Central memory CD4-positive, alpha-beta T cell (primary cell): ENCODE measurements at regions not wholly inside any gene's neighbourhood (a gene's known extent, or its start where the extent isn't known, plus 50 kb on each side); places are given as distances from the start of the nearest gene placed in this dataset.

Experiments used
- DNase-seq: peaks from one replicate; pipeline ENCODE4 v3.0.0; 2022

DNA sequence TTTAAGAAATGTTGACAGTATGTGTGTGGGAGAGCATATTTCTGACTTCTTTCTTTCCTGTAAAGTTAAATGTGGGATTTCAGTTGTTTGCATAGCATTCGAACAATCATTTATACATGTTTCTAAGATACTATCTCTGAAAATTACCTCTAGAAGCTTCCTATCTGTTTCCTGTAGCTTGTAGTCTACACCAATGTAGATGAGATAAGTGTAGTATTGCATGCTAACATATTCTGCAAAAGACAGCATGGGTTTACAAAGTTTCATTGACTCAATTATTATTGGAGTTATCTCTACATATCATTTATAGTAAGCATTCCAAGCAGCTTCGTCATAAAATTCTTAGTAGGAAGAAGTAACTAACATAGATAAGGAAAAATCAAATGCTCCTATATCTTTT lies 98.9 kb upstream of the DPYD start:
- DNase-seq, result no peak

DNA sequence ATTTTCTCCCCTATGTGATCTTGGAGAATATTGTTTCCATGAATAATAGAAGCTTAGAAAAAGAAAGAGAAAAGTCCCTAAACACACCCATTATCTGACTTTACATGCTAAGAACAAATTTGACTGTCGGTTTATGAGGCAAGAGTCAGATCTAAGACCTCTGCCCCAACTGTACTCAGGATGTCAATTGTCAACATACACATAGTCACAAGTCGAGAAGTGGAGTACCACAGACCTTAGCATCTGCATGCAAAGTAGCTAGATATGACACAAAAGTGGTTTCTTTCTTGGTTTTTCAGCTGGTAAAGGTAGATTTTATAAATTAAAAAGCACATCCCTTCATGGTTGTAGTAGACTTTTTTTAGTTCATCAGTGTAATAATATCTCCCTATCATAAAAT lies 97.2 kb upstream of the DPYD start:
- no peak for DNase-seq

DNA sequence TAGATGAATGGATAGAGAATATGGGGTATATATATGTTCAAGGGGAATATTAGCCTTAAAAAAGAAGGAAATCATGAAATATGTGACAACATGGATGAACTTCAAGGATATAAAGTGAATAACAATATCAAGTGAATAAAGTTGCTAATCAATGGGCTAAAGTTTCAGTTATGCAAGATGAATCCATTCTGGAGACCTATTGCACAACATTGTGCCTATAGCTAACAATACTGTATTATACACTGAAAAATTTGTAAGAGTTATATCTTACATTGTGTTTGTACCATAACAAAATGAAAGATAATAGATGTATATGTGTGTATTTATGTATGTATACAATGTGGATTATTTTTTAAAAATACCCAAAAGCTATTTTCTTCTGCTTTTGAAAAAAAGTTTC lies 96.3 kb upstream of the DPYD start:
- DNase-seq, result no peak

DNA sequence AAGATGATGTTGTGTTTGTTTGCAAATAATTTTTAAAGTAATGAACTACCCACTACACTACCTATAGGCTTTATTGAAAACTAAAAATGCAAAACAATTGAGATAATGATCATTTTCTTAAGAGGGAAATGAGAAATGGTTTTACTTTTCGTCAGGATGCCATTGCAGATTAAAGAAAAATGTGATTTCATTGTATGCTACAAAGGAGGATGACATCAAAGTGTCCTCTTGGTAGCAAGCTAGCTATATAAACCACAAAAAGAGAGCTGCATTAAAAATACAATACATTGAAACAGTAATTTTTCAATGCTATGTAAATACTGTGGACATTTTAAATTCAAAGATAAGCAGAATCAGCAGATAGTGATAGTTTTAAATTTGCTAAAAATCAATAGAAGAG lies 87.5 kb upstream of the DPYD start:
- DNase-seq, result no peak

DNA sequence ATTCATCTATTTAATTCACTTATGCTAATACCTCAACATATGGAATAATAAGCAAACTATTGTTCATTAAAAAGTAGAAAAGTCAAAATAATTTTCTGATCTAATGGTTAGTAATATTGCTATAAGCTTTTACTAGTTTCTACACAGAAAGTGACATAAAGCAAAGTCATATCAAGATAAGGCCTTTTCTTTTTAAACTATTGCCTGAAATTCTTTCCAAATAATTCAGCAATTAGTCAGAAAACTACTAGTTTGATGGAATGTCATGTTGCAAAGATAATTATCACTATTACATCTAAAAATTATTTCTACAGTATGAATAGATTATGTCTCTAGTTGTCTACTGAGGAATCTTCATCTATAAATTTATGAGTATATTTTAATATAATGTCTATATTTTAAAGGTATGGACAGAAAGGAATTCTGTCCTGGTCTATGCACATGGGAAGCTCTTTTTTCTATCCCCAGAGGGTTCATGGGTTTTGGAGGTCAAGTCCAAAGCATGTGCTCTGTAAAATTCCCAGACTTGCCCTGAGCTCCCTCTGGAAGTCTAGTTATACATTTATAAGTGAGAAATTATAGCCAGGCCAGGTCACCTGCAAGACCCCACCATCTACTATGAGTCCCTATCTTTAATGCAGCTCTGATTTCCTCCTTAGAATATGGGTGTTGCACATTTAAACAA lies 84.6 kb upstream of the DPYD start:
- DNase-seq, result no peak

DNA sequence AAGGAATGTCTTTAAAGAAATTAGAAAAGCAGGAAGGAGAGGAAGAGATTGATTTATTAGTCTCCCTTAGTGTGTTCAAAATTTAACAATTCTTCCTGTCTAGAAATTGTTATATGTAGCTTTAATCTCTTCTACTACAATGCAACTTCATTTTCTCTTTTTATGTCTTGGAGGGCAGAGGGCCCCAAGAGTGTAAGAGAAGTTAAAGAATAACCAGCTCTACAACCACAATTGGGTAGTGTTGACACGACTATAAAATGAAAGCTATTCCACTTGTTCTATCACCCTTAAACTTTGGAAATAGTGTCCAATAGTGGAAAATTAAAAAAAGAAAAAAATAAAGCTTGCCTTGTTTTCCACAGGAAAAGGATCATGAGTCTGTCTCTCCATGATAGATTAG lies 82.6 kb upstream of the DPYD start:
- no peak for DNase-seq

DNA sequence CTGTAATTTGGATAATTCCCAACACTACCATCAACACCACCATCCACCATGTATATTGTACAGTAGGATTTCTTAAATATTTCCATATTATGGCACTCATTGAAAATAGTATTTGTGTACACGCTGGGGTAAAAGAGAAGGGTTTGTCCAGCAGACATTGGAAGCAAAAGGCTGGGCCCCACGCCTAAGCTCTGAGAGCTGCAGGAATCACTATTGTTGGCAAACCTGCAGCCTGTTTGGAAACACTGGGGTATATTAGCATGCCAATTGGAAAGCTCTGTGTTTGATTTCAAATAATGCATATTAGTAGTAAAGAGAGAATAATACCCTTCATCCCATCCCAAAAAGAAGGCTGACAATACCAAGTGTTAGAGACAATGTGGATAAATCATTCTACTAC lies 81.5 kb upstream of the DPYD start:
- DNase-seq, result no peak

DNA sequence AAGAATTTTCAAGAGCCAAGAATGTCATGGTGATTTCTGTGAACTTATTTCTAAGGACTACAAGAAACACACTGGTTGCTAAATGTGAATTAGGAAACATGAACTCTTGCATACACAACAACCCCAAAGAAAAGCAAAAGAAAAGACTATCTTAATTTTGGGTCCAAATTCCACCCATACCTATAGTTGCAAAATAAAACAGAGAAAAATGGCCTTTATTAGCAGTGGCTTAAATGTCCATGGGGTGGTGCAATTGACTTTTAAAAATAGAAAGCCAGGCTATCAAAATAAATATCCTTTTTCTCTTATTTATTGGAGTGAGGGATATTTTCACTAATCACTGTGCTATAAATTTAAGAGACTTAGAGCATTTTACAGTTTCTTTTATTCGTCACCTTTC lies 80.9 kb upstream of the DPYD start:
- no peak for DNase-seq

DNA sequence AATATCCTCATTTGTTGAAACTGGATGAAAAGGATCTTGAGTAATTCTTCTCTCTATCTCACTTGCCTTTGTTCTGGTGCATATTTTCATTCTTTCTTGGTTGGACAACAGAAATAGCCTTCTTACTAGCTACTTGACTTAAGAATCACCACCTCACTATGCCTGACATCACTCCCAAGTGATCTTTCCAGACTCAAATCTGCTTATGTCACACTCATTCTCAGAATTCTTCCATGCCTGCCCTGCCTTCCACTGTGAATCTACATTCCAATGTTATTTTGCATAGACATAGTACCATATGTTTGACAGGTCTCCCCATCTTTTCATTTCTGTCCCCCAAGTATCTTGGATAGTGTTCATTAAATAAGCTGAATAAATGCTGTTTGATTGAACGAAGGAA lies 78.5 kb upstream of the DPYD start:
- no peak for DNase-seq

DNA sequence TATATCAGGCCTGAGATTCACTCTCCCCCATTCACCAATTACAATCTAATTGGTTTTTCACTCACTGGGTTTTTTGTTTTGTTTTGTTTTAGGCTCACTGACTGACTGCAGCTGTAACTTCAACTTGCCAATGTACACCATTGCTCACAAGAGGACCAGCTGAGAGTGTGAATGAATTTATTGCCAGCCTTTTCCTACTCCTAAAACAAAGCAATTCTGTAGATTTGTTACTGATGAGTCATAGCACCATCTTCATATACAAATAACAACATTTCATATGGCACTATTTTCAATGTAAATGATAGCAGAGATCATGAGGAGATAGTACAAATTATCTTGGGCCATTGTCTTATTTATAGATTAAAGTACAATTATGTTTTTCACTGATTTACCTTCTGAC lies 76.0 kb upstream of the DPYD start:
- DNase-seq, result no peak

DNA sequence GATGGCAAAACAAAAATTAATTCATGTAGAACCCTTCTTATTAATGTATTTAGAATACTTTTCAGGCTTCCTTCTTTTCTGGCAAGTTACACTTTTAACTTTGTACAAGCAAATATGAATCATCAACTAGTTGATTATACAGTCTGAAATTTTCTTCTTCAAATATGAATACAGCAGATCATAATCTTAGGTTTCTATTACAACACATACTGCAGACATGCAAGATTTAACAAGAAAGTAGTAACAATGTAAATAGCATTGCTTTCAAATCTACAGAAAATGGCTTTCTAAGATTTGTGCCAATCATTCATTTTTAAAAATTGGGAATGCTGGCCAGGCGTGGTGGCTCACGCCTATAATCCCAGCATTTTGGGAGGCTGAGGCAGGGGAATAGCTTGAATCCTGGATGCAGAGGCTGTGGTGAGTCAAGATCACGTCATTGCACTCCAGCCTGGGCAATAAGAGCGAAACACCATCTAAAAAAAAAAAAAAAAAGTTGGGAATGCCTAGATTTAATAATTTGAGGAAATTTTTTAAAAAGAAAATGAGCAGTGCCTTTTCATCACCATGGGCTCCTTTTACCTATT lies 68.4 kb upstream of the DPYD start:
- DNase-seq, result no peak

DNA sequence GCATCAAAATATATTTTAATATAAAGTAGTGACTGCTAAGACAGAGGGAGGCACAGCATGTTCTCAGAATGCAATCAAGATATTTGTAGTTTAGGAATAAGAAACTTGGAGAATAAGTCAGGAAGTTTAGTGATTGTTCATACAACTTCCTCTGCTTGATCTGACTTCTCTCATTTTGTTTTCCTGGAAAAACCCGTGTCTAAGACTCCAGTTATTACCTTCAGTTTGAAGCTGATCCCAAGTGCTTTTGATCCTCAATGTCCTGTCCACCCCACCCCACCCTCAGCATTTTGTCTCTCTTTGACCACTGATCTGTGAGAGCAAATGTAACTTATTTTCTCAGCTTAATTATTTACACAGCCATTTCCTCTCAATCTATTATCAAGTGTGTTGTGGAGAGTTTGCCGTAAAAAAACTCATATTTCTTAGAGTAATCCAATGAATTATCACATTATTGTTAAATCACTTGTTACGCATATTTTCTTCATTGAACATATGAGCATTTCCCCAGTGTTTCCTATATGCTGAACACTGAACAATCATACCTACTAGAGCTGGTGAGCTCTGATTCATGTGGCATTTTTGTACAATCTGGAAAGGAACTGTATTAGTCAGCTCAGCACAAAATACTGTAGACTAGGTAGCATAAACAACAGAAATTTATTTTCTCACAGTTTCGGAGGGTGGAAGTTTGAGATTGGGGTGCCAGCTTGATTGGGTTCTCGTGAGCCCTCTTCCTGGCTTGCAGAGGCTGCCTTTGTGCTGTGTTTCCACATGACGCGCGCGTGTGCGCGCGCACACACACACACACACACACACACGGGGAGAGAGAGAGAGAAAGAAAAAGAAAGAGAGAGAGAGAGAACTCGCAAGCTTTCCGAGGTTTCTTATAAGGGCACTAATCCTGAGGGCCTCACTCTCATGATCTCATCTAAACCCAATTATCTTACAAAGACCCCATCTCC lies 65.5 kb upstream of the DPYD start:
- DNase-seq, result peak; percentile 7

DNA sequence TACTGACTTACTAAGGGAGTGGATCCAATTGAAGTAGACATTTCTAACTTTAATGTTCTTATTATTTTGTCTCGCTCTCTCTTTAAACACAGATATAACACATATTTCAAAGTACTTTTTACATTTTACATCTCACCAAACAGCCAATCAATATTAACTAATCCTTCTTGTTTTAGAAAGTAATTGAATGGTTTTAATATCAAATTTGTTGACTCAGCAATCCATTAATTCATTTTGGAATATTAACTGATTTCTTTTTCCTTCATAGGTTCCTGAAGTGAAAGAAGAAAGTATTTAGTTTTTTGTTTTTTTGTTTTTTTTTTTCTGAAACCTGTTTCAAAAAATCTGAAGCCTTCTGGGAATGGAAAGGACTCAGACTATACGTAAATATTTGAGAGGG lies 62.3 kb upstream of the DPYD start:
- no peak for DNase-seq

DNA sequence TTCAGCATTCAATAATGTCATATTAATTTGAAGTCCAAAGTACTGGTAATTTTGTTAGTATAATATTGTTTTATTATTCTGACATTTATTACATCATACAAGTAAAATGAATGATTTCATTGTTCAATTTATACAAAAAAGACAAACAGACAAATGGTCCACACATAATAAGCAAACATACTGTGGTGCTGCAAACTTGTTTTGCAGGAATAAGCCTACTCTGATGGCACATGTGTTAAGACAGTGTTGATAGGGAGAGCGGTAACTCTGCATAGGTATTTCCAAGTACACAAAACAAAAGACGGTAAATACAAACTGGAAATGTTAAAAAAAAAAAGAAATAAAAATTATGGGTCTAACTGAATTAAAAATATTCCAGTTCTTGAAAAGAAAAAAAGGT lies 59.7 kb upstream of the DPYD start:
- DNase-seq, result no peak

DNA sequence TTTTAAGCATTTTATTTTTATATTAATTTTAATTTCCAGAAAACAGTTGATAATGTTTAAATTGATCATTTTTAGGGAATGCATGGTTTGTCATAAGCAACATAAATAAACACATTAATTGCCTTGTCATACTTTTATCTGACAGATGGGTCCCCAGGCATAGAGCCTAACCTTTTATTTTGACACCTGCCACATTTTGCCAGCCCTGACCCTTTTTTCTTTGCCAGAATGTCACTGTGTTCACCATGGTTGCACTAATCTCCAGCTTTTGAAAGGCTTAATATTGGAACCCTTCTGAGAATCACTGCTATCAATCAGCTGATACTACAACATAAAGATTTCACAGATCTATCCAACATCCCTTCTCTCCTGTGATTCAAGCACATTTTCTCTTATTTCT lies 56.0 kb upstream of the DPYD start:
- no peak for DNase-seq
